ENCODE measurements at regions not wholly inside any gene's neighbourhood (a gene's known extent, or its start where the extent isn't known, plus 50 kb on each side); places are given as distances from the start of the nearest gene placed in this dataset.

- intact Hi-C loops (cut with DNase I) = no loop called here
- 79 to 92% (median 89%) methylated on average over 2 of the region's 2 CpGs for WGBS, 4 donors
Observed at GRCh38 chr12:60180298-60180697, 584.5 kb downstream of the SLC16A7 start.

GRCh38 chr12:60182354-60182753 lies 586.5 kb downstream of the SLC16A7 start:
- H3K36me3 ChIP-seq (replicated peaks in 1 of 2) = no peaks in the 10 kb centered on the region
- WGBS, 4 donors = 72 to 100% (median 90%) methylated on average over 1 of the region's 1 CpG
- DNase-seq = no peak
- no peaks in the 10 kb centered on the region for H3K9me3 ChIP-seq (replicated peaks in 1 of 3)
- no peak overlapping the region for H3K4me3 ChIP-seq
- H3K27me3 ChIP-seq = no peaks in the 10 kb centered on the region
- TF ChIP-seq, protein P1, sequence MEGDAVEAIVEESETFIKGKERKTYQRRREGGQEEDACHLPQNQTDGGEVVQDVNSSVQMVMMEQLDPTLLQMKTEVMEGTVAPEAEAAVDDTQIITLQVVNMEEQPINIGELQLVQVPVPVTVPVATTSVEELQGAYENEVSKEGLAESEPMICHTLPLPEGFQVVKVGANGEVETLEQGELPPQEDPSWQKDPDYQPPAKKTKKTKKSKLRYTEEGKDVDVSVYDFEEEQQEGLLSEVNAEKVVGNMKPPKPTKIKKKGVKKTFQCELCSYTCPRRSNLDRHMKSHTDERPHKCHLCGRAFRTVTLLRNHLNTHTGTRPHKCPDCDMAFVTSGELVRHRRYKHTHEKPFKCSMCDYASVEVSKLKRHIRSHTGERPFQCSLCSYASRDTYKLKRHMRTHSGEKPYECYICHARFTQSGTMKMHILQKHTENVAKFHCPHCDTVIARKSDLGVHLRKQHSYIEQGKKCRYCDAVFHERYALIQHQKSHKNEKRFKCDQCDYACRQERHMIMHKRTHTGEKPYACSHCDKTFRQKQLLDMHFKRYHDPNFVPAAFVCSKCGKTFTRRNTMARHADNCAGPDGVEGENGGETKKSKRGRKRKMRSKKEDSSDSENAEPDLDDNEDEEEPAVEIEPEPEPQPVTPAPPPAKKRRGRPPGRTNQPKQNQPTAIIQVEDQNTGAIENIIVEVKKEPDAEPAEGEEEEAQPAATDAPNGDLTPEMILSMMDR (IDR thresholded peaks at IDR 0.05) = no peak
- no peak for TF ChIP-seq POLR2A (IDR thresholded peaks at IDR 0.05)
- intact Hi-C loops (cut with DNase I) = no loop called here
- no peak overlapping the region for H3K27ac ChIP-seq
- no peaks in the 10 kb centered on the region for H3K4me1 ChIP-seq (replicated peaks in 1 of 2)

More at GRCh38 chr12:60180298-60180697, 584.5 kb downstream of the SLC16A7 start:
- Histone ChIP-seq H3K27ac (no peak overlapping the region), H3K9me3 (replicated peaks in 1 of 3) (no peaks in the 10 kb centered on the region), H3K4me1 (replicated peaks in 1 of 2) (no peaks in the 10 kb centered on the region), H3K36me3 (replicated peaks in 1 of 2) (no peaks in the 10 kb centered on the region), H3K4me3 (no peak overlapping the region), H3K27me3 (no peaks in the 10 kb centered on the region)
- no peak for DNase-seq
- TF ChIP-seq, protein P1 (IDR thresholded peaks at IDR 0.05) = no peak
- no peak for TF ChIP-seq POLR2A (IDR thresholded peaks at IDR 0.05)

DNA sequence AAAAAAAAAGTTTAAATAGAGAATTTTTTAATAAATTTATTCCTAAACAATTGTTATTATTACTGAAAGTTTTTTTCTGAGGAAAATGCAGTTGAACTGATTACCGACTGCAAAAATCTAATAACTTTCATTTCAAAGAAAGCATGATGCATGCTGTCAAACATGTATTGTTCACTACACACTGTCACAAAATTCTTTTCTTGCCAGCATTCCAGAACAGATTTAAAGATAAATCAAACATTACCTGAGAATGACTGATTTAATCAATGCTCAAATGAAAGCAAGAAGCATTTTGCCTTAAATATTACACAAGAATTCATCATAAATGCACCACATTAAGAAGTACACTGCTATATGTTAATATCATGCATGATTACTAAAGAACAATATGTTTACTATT lies 588.3 kb downstream of the SLC16A7 start:
- no peaks in the 10 kb centered on the region for H3K4me1 ChIP-seq (replicated peaks in 1 of 2)
- intact Hi-C loops (cut with DNase I) = no loop called here
- no peak for DNase-seq
- H3K27ac ChIP-seq = no peak overlapping the region
- H3K4me3 ChIP-seq = no peak overlapping the region
- no peaks in the 10 kb centered on the region for H3K27me3 ChIP-seq
- WGBS, 4 donors = 72 to 98% (median 80%) methylated on average over 1 of the region's 1 CpG
- peaks cover 0 to 3% (median 0%) of the 10 kb centered on the region in 3 donors for H3K9me3 ChIP-seq (replicated peaks in 1 of 3)
- H3K36me3 ChIP-seq (replicated peaks in 1 of 2) = no peaks in the 10 kb centered on the region
- no peak for TF ChIP-seq POLR2A (IDR thresholded peaks at IDR 0.05)
- TF ChIP-seq, protein P1 (IDR thresholded peaks at IDR 0.05) = no peak

DNA sequence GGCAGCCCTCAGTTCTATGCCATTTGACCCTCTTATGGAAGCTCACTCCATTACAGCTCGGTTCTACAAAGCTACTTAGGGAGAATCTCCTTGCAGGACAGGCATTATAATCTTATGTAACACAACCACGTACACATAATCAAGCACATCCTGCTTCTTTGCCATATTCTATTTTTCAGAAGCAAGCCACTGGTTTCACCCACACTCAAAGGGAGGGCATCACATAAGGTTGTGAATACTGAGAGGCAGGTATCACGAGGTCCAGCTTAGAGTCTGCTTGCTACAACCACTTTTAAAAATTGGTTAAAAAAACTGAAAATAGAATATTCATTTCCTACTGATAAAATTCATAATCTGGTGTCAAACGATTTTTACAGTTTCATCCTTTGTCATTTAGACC lies 589.2 kb downstream of the SLC16A7 start:
- DNase-seq = no peak
- no peaks in the 10 kb centered on the region for H3K4me1 ChIP-seq (replicated peaks in 1 of 2)
- no peak overlapping the region for H3K4me3 ChIP-seq
- no peak overlapping the region for H3K27ac ChIP-seq
- peaks cover 0 to 3% (median 0%) of the 10 kb centered on the region in 3 donors for H3K9me3 ChIP-seq (replicated peaks in 1 of 3)
- no peaks in the 10 kb centered on the region for H3K27me3 ChIP-seq
- TF ChIP-seq, protein P1 (IDR thresholded peaks at IDR 0.05) = no peak
- TF ChIP-seq POLR2A (IDR thresholded peaks at IDR 0.05) = no peak
- 68 to 81% (median 77%) methylated on average over 4 of the region's 4 CpGs for WGBS, 4 donors
- H3K36me3 ChIP-seq (replicated peaks in 1 of 2) = no peaks in the 10 kb centered on the region
- intact Hi-C loops (cut with DNase I) = no loop called here

Data from adrenal gland (tissue), 9 donors.